ENCODE measurements at regions not wholly inside any gene's neighbourhood (a gene's known extent, or its start where the extent isn't known, plus 50 kb on each side); places are given as distances from the start of the nearest gene placed in this dataset.

- no peak for TF ChIP-seq CTCF (IDR thresholded peaks at IDR 0.05)
- no peak for TF ChIP-seq POLR2A (IDR thresholded peaks at IDR 0.05)
These were observed 655.3 kb upstream of the PLXNA2 start for GRCh38 chr1:208899438-208899837.

Measured in lower leg skin (tissue), 3 donors.